Fibroblast of the conjunctiva (primary cell): ENCODE measurements at regions not wholly inside any gene's neighbourhood (a gene's known extent, or its start where the extent isn't known, plus 50 kb on each side); places are given as distances from the start of the nearest gene placed in this dataset.
"Not testable (repeated sequence)": the region's sequence is repeated elsewhere in the genome, so short reads cannot be mapped to it uniquely, and the experiment has no call there.

ENCODE experiments used
- DNase-seq: peaks from one replicate; pipeline ENCODE4 v3.0.0-alpha.2; 2010; ENCODE audit warnings: low read depth

GRCh38 chr2:136324966-136325365 lies 207.0 kb upstream of the CXCR4 start:
- DNase-seq, result no peak

- no peak for DNase-seq
These were observed 206.0 kb upstream of the CXCR4 start for GRCh38 chr2:136323935-136324334.

- DNase-seq, result no peak
These were observed 205.2 kb upstream of the CXCR4 start for GRCh38 chr2:136323195-136323594.

- DNase-seq, result no peak
These were observed 204.5 kb upstream of the CXCR4 start for GRCh38 chr2:136322428-136322827.

- DNase-seq, result no peak
These were observed 201.7 kb upstream of the CXCR4 start for GRCh38 chr2:136319651-136320050.

GRCh38 chr2:136319237-136319636 lies 201.3 kb upstream of the CXCR4 start:
- no peak for DNase-seq

- no peak for DNase-seq
These were observed 196.3 kb upstream of the CXCR4 start for GRCh38 chr2:136314240-136314639.

GRCh38 chr2:136312568-136312967 lies 194.6 kb upstream of the CXCR4 start:
- not testable (repeated sequence) for DNase-seq

GRCh38 chr2:136310797-136311603 lies 193.1 kb upstream of the CXCR4 start:
- DNase-seq, result no peak

- no peak for DNase-seq
These were observed 192.1 kb upstream of the CXCR4 start for GRCh38 chr2:136310005-136310495.

- DNase-seq, result no peak
These were observed 190.7 kb upstream of the CXCR4 start for GRCh38 chr2:136308611-136309010.

GRCh38 chr2:136306836-136307235 lies 188.9 kb upstream of the CXCR4 start:
- DNase-seq, result no peak

- DNase-seq, result no peak
These were observed 187.7 kb upstream of the CXCR4 start for GRCh38 chr2:136305517-136306192.

GRCh38 chr2:136301006-136301405 lies 183.1 kb upstream of the CXCR4 start:
- DNase-seq, result no peak

- DNase-seq, result no peak
These were observed 180.7 kb upstream of the CXCR4 start for GRCh38 chr2:136298631-136299030.

- no peak for DNase-seq
These were observed 180.0 kb upstream of the CXCR4 start for GRCh38 chr2:136297994-136298393.

GRCh38 chr2:136297312-136297711 lies 179.4 kb upstream of the CXCR4 start:
- DNase-seq, result no peak

- no peak for DNase-seq
These were observed 177.2 kb upstream of the CXCR4 start for GRCh38 chr2:136295168-136295567.

- no peak for DNase-seq
These were observed 173.9 kb upstream of the CXCR4 start for GRCh38 chr2:136291871-136292270.

GRCh38 chr2:136290326-136290725 lies 172.4 kb upstream of the CXCR4 start:
- no peak for DNase-seq

GRCh38 chr2:136288249-136288648 lies 170.3 kb upstream of the CXCR4 start:
- no peak for DNase-seq

- no peak for DNase-seq
These were observed 168.5 kb upstream of the CXCR4 start for GRCh38 chr2:136286423-136286822.
